SK-N-SH treated with all-trans-retinoic acid at 6 μM for 48 hours (cell line): ENCODE measurements at regions not wholly inside any gene's neighbourhood (a gene's known extent, or its start where the extent isn't known, plus 50 kb on each side); places are given as distances from the start of the nearest gene placed in this dataset.

Experiments
- ATAC-seq: fragments of 200-7000 bp; cut with Tn5 transposase; 3 replicates; pipeline ENCODE4 v1.9.1; 2020; ENCODE audit warnings: mild to moderate bottlenecking, moderate library complexity
- ARNTL ChIP-seq: fragments of 450-650 bp; formaldehyde crosslinking; IDR thresholded peaks from 2 replicates; pipeline ENCODE4 v1.5.0; 2020; ENCODE audit warnings: low read depth, mild to moderate bottlenecking, moderate library complexity, borderline replicate concordance
- CSDC2 ChIP-seq: fragments of 250-450 bp; sonication (Bioruptor Pico); IDR thresholded peaks from 2 replicates; pipeline ENCODE4 v1.5.0; 2020; ENCODE audit warnings: mild to moderate bottlenecking, moderate library complexity
- CSRNP3 ChIP-seq: fragments of 250-450 bp; sonication (Bioruptor Pico); IDR thresholded peaks from 2 replicates; pipeline ENCODE4 v1.5.1; 2021; ENCODE audit warnings: mild to moderate bottlenecking, moderate library complexity
- ESRRG ChIP-seq: fragments of 250-450 bp; sonication (Bioruptor Pico); IDR thresholded peaks from 2 replicates; pipeline ENCODE4 v1.6.1; 2021; ENCODE audit warnings: mild to moderate bottlenecking
- ISL1 ChIP-seq: fragments of 250-450 bp; sonication (Bioruptor Pico); IDR thresholded peaks from 2 replicates; pipeline ENCODE4 v2.1.2; 2022; ENCODE audit warnings: mild to moderate bottlenecking, moderate library complexity
- OSR1 ChIP-seq: fragments of 250-450 bp; sonication (Bioruptor Pico); IDR thresholded peaks from 2 replicates; pipeline ENCODE4 v1.8.0; 2022; ENCODE audit warnings: moderate library complexity, mild to moderate bottlenecking, inconsistent platforms
- PATZ1 ChIP-seq: fragments of 250-450 bp; sonication (Bioruptor Pico); IDR thresholded peaks from 2 replicates; pipeline ENCODE4 v1.8.0; 2020; ENCODE audit warnings: mild to moderate bottlenecking, moderate library complexity, borderline replicate concordance
- POU6F1 ChIP-seq: fragments of 250-450 bp; sonication (Bioruptor Pico); IDR thresholded peaks from 2 replicates; pipeline ENCODE4 v1.8.0; 2021; ENCODE audit warnings: low read depth, mild to moderate bottlenecking, moderate library complexity, borderline replicate concordance
- PPARA ChIP-seq: fragments of 250-450 bp; sonication (Bioruptor Pico); IDR thresholded peaks from 2 replicates; pipeline ENCODE4 v1.5.0; 2020; ENCODE audit warnings: mild to moderate bottlenecking, borderline replicate concordance
- RARB ChIP-seq: fragments of 250-450 bp; sonication (Bioruptor Pico); IDR thresholded peaks from 2 replicates; pipeline ENCODE4 v1.8.0; 2021; ENCODE audit warnings: mild to moderate bottlenecking, moderate library complexity
- SNAI2 ChIP-seq: fragments of 250-450 bp; sonication (Bioruptor Pico); IDR thresholded peaks from 2 replicates; pipeline ENCODE4 v1.5.0; 2020; ENCODE audit warnings: mild to moderate bottlenecking, moderate library complexity
- TCF4 ChIP-seq: fragments of 250-450 bp; sonication (Bioruptor Pico); IDR thresholded peaks from 2 replicates; pipeline ENCODE4 v1.8.0; 2021; ENCODE audit warnings: mild to moderate bottlenecking, moderate library complexity, borderline replicate concordance
- TOX ChIP-seq: fragments of 250-450 bp; sonication (Bioruptor Pico); IDR thresholded peaks from 2 replicates; pipeline ENCODE4 v1.8.0; 2021; ENCODE audit warnings: mild to moderate bottlenecking, moderate library complexity, borderline replicate concordance
- TSHZ2 ChIP-seq: fragments of 250-450 bp; sonication (Bioruptor Pico); IDR thresholded peaks from 2 replicates; pipeline ENCODE4 v1.5.0; 2020; ENCODE audit warnings: mild to moderate bottlenecking, moderate library complexity
- ZC3H10 ChIP-seq: fragments of 250-450 bp; sonication (Bioruptor Pico); IDR thresholded peaks from 2 replicates; pipeline ENCODE4 v1.5.1; 2021; ENCODE audit warnings: mild to moderate bottlenecking, moderate library complexity
- ZFP3 ChIP-seq: fragments of 250-450 bp; sonication (Bioruptor Pico); IDR thresholded peaks from 2 replicates; pipeline ENCODE4 v1.5.0; 2020; ENCODE audit warnings: mild to moderate bottlenecking, moderate library complexity
- ZNF565 ChIP-seq: fragments of 450-650 bp; formaldehyde crosslinking; conservative IDR thresholded peaks from 2 replicates; pipeline ENCODE4 v1.5.0; 2020; ENCODE audit warnings: low read depth, mild to moderate bottlenecking, moderate library complexity
- ZNF70 ChIP-seq: fragments of 450-650 bp; formaldehyde crosslinking; IDR thresholded peaks from 2 replicates; pipeline ENCODE4 v1.5.0; 2020; ENCODE audit warnings: mild to moderate bottlenecking, moderate library complexity
- ZNF8 ChIP-seq: fragments of 450-650 bp; formaldehyde crosslinking; IDR thresholded peaks from 2 replicates; pipeline ENCODE4 v1.5.0; 2020; ENCODE audit warnings: mild to moderate bottlenecking, moderate library complexity

- no peak for TF ChIP-seq TSHZ2
Measured at GRCh38 chr1:53401813-53402745, 57.1 kb upstream of the DMRTB1 start (continued).

GRCh38 chr1:53402891-53403655 is 56.1 kb upstream of the DMRTB1 start:
- TF ChIP-seq ZNF8 (CRISPR knock-in tag) (no peak), OSR1 (CRISPR knock-in tag) (no peak), CSRNP3 (CRISPR knock-in tag) (no peak), ESRRG (no peak), PATZ1 (CRISPR knock-in tag) (no peak), ISL1 (no peak), ZFP3 (CRISPR knock-in tag) (no peak), ZC3H10 (CRISPR knock-in tag) (no peak), RARB (CRISPR knock-in tag) (no peak), ZNF565 (CRISPR knock-in tag) (no peak), PPARA (no peak), TCF4 (no peak), CSDC2 (CRISPR knock-in tag) (no peak), TOX (no peak), SNAI2 (CRISPR knock-in tag) (no peak), ARNTL (CRISPR knock-in tag) (no peak), TSHZ2 (no peak), ZNF70 (CRISPR knock-in tag) (no peak), POU6F1 (CRISPR knock-in tag) (no peak)
- no peak for ATAC-seq
